ENCODE measurements at regions not wholly inside any gene's neighbourhood (a gene's known extent, or its start where the extent isn't known, plus 50 kb on each side); places are given as distances from the start of the nearest gene placed in this dataset.

DNA sequence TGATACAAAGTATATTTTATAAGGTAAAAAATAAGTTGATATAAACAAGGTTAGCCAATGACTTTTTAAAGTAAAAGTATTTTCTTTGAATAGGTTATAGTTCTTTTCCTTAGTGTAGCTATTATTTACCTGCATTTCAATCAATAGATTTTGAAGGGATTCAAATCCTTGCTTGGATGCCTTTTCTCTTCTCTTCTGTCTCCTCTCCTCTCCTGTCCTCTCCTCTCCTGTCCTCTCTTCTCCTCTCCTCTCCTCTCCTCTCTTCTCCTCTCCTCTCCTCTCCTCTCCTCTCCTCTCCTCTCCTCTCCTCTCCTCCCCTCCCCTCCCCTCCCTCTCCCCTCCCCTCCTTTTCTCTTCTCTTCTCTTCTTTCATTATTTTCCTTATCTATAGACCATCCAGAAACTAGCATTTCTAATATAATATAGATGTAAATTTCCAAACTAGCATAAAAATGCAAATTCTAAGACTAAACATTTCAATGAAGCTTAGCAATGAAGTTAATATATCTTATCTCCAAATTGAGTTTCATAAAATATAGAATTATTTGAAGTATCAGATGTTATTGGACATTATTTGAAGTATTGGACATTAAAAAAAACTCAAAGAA is 60.5 kb upstream of the PRKCQ start:
- DNase-seq (ENCODE audit: low spot score), result no peak

DNA sequence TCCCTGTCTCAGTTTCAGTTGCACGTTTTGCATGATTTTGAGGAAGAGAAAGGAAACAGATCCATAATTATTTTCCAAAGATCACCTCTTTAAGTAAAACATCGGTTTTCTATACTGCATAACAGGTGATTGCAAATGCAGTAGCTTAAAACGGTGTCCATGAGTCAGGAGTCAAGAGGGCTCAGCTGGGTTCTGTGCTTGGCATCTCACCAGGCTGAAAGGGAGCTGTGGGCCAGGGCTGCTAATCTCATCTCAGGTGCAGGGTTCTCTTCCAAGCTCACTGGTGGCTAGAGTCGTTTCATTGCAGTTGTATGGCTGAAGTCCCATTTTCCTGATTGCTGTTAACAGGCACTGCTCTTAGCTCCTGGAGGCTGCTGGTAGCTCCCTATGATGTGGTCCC is 57.0 kb upstream of the PRKCQ start:
- DNase-seq (ENCODE audit: low spot score), result no peak

DNA sequence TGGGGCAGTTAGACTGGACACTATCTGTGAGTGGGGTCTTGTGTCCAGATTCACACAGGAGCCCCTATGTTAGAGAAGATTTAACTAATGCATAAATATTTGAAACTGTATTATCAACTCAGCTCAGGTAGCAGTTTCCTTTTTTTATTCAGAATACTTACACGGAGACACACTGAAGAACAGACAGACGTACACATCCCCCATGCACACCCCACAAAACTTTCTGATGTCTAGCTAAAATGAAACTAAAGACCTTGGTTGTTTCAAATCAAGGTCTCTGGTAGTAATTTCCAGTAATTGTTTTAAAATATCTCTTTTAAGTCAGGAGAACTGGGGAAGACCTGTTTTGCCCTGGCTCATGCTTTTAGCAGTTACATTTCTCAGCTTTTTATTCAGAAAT is 55.7 kb upstream of the PRKCQ start:
- no peak for DNase-seq (ENCODE audit: low spot score)

All from germinal center (tissue), 1 donor.